ENCODE measurements at regions not wholly inside any gene's neighbourhood (a gene's known extent, or its start where the extent isn't known, plus 50 kb on each side); places are given as distances from the start of the nearest gene placed in this dataset.
"Not testable (repeated sequence)": the region's sequence is repeated elsewhere in the genome, so short reads cannot be mapped to it uniquely, and the experiment has no call there.

- TF ChIP-seq POLR2AphosphoS5 (IDR thresholded peaks at IDR 0.05; ENCODE audit: low read depth); CTCF (IDR thresholded peaks at IDR 0.05; ENCODE audit: insufficient read depth, low read length); GABPA (IDR thresholded peaks at IDR 0.05; ENCODE audit: low read depth); SPI1 (IDR thresholded peaks at IDR 0.05; ENCODE audit: borderline replicate concordance, low read depth): not testable (repeated sequence)
These were observed 281.2 kb upstream of the SFSWAP start for GRCh38 chr12:131429697-131430096.
